Stimulated activated CD4-positive, alpha-beta T cell treated with anti-CD3 and anti-CD28 coated beads, Interleukin-15, amount 100 ng/mL, for 48 hours (primary cell): ENCODE measurements at regions not wholly inside any gene's neighbourhood (a gene's known extent, or its start where the extent isn't known, plus 50 kb on each side); places are given as distances from the start of the nearest gene placed in this dataset.

ENCODE experiments used
- DNase-seq, 2 donors: peaks; one replicate each; pipeline ENCODE4 v3.0.0-alpha.2; 2020; ENCODE audit warnings: low read depth in 2 of 2

DNA sequence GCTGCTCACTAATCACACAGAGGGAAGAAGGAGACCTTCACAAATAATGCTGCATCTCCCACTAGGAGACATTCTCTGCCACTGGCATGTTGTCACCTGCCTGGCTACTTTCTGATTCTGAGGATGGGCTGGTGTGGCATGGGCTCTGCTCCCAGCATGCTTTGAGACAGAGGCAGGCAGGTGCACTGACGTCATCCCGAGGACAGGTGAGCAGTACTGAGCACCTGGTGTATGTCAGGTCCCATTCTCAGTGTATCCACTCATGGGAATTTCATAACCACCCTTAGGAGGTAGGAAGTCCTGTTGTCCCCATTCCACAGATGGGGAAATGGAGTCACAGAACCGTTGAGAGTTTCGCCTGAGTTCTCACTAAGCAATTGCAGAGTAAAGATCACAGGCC is 597.9 kb downstream of the VRK1 start:
- no peak for DNase-seq

DNA sequence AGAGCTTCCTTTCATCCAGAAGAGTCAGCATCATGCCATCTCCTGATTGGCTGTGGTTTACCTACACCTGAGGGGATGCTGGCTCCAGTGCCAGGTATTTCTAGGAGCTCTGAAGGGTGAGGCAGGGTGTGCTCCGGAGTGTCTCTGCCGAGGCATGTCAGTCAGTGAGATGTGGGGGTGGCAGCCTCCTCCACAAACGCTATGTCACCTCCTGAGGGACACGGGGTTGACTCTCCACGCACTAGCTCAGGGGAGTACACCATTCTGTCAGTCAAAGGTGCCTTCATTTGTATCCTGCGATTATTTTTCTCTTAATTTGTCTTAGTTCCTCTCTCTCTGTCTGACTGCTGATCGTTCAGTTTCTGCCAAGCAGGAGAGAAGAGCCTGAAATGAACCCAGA is 604.5 kb downstream of the VRK1 start:
- no peak for DNase-seq

DNA sequence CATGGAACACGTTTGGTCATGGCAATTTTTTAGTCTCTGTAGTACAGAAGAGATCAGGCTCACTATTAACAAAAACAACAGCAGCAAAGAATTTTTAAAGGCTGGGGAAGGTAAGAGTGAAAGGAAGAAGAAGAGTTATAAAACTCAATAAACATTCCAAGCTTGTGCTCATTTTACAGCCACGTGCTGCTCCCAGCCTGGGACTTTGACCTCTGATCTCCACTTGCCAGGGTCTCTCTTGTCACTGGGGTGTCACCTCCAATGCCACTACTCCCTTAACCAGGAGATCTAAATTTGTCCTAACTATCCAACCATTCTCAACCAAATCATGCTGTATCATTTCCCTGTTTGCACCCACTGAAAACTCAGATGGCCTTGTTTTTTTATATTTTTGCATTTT is 605.1 kb downstream of the VRK1 start:
- DNase-seq = no peak

DNA sequence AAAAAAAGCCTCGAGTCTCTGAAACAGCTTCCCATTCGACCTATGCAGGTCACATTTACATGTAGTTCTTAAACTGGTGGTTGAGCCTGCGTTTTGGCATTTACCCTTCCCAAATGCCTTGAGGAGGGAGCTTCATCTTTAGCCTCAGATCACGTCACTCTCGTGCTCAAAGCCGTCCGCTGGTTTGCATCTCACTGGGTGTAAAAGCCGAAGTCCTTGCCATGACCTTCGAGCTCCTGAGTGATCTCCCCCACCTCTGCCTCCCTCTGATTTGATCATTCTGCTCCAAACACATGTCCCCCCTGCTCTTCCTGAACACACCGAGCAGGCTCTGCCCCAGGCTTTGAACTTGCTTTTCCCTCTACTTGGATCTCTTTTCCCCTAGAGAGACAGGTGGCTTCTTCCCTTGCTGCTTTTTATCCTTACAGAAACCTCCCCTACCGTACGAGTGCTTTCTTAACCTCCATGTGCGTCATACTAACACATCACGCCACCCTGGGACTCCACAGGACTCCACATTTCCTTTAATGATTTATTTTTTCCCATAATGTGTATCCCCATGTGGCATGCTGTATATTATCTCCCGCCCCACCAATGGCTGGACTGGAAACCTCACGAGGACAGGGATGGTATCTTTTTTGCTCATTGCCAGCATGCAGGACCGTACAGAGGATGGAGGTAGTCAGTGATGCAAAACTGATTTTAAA is 610.7 kb downstream of the VRK1 start:
- no peak for DNase-seq

DNA sequence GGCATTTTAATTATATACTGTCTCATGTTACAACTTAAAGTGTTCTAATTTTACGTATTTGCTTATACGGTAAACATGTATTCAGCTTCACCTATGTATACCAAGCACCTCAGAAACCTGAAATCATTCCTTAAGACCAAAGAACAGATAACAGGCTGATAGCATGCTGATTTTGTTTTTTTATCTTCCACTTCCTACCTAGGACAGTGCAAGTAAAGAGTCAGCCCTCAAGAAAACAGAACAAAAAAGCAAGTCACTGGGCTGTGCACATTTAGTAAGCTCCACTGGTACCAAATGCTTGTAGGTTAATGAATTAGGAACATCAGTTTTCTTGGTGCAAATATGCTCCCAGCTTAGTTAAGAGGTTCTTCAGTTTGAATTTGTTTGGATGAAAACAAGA is 611.3 kb downstream of the VRK1 start:
- no peak for DNase-seq

DNA sequence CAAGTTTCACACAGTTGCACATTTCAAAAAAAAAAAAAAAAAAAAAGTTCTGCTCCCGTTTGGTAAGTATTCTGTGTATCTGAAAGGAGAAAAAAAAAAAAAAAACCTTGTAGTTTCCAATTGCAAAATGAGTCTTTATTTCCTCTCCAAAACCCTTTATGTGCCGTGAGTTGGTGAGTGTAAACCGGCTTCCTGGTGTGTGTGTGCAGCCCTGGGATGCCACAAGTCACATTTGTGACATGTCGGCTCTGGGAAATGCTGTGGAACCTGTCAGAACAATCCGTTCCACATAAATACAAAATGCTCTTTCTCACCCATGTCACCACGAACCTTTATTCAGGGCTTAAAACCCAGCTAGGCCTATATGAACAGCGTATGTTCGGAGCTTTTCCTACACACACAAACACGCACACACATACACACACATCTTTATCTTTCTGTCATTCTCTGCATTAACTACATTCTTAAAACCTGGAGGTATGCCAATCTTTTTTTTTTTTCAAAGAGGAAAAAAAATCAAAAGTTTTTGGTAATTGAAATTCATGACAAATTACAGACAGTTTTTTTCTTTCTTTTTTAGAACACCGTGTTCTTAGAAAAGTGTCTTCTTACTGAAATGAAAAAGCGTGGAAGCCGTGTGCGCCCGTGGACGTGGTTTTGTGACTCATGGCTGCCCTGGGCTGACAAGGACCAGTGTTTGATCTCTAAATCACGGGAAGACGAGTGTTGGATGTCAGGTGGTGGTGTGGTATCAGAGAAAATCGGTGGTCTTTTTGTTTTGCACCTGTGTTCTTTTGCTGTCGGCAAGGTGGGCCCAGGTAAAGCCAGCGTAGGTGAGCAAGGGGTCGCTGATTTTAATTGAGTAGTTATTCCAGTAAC is 612.0 kb downstream of the VRK1 start:
- DNase-seq = peak; percentile 25 to 49

DNA sequence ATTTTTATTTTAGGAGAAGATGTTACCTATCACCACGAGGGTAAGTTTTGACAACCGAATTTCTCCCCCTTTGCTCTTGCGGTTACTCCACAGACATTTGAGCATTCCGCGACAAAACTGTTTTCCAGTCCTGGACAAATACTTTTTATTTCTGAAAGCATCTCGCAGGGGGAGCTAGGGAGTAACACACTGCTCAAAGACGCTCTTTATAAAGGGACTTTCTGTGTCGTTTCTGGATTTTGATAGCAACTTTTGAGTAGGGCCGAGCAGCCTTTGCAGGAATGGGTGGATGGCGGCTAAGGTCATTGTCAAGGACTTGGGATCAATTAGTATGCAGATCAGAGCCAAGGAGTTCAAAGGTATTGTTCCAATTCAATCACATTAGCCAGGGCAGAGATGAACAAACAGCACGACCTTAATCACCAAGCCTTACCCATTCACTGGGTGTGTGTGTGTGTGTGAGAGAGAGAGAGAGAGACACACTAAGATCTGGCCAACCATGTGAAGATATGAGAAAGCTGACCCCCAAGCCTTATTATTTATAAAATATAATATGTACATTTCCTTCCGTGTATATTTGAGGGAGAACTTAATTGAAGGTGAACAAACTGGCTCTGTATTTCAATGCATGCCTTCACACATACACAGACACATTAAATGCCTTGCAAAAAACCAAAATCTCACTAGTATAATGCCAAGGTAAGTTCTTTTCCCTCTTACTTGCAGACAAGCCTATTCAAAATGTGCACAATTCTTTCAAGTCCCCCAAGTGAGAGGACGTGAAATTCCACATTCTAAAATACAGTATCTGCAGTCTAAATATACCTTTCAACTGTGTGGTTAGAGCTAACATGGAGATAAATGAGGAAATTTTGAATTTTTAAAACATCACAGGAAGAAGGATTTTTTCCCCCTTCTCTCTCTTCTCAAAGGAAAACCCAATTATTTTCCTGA is 613.8 kb downstream of the VRK1 start:
- no peak for DNase-seq

DNA sequence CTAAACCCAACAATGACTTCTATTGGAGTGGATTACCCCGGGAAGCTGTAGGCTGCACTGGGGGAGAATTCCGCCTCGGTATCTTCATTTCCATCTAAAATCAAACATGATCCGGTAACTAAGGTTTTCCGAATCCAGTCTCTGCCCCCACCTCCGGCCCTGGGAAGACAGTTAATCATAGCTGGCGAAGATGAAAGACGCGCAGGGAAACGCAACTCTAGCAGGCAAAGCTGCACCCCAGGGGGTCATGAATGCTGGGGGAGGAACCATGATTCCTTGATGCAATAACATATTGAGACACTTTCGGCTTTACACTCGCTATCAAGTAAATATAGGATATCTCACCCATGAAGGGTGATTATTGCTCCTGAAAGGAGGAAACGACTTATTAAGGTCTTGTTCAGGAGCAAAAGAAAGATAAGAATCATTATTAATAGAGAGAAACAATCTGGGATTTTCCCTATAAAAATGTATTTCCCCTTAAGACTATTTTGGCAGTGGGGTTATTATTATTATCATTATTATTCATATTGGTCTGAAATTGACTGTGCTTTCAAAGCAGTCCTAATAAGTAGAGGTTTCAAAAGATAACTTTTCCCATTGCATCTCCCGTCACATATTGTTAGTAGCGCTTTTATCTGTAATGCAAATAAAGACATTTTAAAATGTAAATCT is 614.9 kb downstream of the VRK1 start:
- no peak for DNase-seq

DNA sequence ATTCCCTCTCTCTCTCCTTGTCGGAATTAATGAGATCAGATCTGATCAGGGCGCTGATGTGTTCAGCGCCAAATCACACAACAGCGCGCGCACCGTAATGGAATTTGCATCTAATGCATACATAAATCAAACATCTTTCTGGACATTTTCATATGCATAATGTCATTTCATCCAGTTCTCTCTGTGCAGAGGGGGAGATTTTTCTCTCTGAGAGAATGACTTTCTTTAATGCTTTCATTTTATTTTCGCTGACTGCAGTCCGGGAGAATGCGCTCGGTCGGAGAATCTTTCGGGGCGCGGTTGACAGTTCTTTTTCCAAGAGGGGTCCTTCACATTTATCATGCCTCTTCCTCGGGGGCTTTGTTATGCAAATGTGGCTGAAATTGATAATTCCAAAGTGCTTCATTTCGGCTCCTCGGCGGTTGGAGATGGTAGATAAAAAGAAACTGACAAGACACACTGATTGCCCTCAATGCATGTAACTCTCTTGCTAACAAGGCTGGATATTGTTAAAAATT is 615.9 kb downstream of the VRK1 start:
- no peak for DNase-seq

DNA sequence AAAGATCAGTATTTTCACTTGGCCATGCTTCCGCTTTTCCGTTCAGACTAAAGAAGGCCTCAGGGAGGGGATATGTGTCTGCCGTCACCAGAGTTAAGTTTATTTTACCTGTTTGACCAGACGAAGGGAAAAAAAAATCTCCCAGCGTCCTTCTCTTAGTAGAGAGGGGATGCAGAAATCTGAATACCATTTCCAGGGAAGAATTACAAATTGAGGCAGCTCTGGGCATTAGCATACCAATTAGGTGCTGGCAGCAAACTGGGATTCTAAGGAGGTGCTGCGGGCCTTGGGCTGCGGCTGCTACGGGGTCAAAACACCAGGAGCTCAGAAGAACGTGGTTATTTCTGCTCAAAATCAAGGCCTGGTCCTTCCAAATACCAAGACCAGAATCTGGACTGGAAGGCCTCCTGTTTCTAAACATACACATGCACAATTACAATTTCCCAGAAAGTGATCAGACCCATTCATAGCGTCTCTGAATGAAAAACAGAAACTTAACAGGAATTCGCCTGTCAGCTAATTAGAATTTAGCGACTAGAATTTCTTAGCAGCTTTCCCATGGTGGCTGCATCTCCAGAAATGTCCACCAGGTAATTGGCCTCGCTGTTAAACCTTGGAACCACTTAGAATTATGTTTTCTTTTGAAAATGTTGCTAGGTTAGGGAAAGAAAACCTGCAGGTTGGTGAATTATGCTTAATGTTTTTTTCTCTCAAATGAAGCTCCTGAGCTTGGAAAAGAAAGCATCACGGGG is 617.0 kb downstream of the VRK1 start:
- no peak for DNase-seq

DNA sequence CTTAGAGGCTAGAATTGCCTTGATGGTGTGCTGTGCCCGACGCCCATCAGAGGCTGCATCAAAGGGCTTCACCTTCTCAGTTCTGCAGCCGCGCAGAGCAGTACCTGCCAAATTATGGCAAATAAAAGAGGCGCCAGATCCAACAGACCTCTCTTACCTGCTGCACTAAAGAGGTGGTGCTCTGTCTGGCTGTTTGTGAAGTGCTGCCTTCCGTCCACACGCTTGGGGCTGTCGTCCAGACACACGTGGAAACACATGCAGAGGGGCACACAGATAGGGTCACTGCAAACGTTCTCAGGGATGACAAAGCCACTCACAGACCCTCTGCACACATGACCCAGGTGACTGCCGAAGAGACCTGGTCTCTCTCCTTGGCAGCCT is 617.5 kb downstream of the VRK1 start:
- no peak for DNase-seq

DNA sequence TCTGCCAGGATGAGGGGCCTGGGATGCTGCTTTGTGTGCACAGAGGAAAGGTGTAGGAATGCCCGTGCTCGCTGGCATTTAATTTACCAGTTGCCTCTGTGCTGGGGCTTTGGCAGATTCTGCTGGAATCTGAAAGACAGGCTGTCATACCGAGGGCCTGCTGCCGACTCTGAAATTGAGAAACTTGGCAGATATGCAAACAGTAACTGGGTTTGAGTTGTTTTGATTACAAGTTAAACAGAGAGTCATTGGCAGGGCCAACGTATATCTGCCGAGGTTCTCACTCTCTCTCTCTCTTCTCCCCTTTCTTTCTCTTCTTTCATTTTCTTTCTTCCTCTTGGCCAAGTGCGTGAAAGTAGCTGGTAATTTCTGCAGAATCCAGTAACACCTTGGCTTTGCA is 618.7 kb downstream of the VRK1 start:
- no peak for DNase-seq

DNA sequence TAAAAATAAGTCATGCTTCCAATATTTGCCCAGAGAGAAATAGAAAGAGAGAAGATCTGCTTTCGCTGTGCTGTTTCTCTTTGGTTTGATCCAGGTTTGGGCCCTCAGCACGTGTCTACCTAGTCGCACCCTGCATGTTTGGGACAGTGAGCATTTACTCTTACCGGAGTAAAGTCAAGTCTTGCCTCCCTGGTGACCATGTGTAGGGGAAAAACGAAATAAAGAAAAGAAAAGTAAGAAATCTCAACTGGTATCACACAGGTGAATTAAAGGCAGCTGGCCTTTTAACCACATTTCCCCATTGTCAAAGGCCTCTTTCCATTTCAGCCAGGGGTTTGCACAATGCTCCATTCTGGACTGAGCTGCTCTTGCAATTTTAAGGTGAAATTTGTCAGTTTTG is 619.4 kb downstream of the VRK1 start:
- DNase-seq = no peak

DNA sequence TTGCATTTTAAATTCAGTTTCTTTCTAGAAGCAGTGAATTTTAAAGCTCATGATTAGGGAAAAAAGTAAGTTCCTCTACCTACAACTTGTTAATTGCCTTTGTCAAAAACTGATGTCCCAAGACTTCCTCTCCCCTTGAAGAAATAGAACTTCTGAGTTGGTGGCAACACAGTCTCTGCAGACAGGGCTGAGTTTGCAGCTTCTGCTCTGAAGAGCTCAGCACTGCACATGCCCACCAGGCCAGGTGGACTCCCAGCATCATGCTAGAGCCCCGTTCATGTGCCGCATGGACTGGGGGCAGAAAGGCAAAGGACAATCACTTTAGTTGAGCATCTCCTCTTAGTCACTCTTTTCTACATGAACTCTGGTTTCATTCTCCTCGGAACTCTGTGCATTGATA is 620.1 kb downstream of the VRK1 start:
- DNase-seq = no peak

DNA sequence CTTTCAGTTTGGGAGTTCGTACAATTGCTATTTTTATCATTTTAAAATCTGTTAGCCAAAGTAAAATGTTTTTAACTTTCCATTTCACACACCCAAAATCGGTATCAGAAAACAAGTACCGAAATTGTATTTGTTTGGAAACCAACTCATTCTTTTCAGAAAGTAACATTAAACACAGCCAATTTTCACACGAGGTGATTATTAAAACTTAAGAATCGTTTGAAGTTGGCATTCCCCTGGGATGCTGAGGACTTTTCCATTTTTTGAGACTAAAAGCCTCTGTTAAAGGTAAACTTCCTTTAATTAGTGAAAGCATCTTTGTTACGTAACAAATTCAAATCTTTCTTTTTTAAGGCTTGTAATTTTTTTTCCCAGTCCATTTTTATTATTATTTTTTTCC is 623.0 kb downstream of the VRK1 start:
- no peak for DNase-seq

DNA sequence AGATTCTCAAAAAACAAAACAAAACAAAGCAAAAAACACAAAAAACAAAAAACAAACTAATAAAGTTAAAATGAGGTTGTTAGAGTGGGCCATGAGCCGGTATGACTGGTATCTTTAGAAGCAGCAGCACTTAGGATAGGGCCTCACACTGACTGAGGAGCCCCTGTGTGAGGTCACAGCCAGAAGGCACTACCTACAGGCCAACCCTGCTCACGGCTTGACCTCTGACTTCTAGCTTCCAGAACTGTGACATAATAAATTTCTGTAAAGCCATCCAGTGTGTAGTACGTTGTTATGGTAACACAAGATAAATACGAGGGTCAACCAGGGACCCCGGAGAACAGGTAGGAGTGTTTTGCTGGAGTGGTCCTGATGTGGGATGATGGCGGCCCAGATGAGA is 629.6 kb downstream of the VRK1 start:
- DNase-seq = no peak

DNA sequence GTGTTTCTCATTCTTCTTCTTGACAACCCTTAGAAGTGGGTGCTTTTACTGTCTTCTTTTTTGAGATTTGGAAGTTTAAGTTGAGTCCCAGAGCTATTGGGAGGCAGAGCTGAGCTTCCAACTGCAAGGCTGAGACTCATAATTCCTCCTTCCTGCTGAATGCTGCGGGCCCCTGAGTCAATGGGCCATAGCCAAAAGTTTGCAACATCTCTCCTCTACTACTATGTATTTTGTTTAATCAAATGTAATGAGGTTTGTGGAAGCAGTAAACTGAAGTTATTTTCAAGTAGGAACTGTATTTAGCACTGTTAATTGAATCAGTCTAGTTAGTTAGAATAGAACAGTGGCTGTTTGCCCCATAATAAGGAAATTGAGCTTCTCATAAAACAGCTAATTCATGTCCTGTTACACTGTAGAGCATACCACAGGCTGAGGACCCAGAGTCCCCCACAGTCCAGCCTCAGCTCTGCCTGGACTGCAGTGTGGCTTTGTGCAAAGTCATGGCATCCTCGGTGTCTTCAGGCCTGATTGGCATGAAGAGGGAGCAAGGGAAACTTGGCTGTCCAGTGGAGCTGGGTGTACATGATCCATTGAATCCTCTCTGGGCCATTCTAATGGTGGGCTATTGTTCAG is 631.7 kb downstream of the VRK1 start:
- DNase-seq = no peak

DNA sequence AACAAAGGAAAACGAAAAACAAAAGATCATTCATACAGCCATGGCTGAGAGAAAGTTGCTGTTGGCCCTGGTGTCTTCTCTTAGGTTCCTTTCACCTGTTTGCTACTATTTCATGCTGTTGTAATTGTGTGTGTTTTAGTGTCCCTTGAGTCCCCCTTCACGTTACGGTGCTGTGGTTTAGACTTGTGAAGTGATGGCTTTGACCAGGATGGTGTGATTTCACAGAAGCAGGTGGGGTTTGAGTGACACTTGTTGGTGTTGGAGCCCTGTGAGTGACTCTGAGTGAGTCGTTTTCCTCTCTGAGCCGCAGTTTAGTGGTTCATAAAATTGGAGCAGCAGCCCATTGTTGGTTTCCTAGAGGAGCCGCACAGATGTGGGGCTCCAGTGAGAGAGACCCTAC is 635.4 kb downstream of the VRK1 start:
- DNase-seq = no peak

DNA sequence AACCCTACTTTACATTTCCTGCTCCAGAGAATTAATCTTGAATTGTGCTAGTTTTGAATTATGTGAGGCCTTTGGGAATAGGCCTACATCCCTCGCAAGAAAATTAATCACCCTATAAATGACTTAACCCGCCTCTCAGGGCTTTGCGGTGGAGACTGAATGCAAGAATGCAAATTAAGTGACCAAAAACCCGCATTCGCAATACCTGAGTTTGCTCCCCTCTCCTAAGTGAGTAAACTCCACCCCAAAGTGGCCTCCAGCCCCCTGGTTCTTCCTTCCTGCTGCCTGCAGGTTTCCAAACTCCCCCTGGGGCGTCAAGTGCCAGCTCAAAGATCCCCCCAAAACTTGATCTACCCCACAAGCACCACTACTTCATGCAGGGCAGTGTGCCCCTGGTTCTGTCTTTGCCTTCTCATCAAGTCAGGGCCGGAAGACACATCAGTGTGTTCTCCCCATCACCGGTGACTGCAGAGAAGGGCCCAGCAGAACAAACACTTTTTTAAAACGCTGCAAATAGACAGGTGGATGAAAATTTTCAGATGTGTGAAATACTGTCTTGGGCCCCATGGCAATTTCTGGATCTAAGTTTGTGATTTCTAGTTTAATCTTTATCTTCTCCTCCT is 644.7 kb downstream of the VRK1 start:
- DNase-seq = no peak

DNA sequence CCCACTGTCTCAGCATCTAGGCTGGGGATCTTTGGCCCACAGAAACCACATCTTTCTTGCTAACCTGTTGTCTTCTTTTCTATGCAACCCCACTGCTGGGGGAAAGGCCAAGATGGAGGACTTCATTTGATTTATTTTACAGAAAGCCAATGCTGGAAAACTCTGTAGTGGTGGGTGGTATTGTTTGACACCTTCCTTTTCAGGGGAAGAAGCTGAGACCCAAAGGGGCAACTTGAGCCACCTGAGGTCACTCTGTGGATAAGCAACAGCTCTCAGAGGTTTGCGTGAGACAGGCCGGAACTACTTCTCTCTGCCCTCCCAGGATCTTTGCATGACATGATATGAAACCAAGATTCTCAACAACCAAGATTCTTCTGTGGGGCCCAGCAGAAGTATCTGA is 645.2 kb downstream of the VRK1 start:
- DNase-seq = peak in 1 of 2 donors; percentile 26
